Neural crest cell (in vitro differentiated cells): ENCODE measurements at regions not wholly inside any gene's neighbourhood (a gene's known extent, or its start where the extent isn't known, plus 50 kb on each side); places are given as distances from the start of the nearest gene placed in this dataset.

Experiments
- DNase-seq: peaks from one replicate; pipeline ENCODE4 v3.0.0; 2021; ENCODE audit warnings: low read depth, mixed read lengths, low spot score
- H3K27ac Mint-ChIP-seq: one replicate; pipeline ENCODE4 v1.8.0; 2021; ENCODE audit warnings: mild to moderate bottlenecking, mixed read lengths; ENCODE audit not compliant: unreplicated experiment
- H3K27me3 Mint-ChIP-seq: 2 replicates; pipeline ENCODE4 v1.8.0; 2021; ENCODE audit warnings: low read depth, mild to moderate bottlenecking, mixed read lengths
- H3K36me3 Mint-ChIP-seq: 2 replicates; pipeline ENCODE4 v1.8.0; 2021; ENCODE audit warnings: low read depth, mild to moderate bottlenecking, mixed read lengths
- H3K4me1 Mint-ChIP-seq: 2 replicates; pipeline ENCODE4 v1.8.0; 2021; ENCODE audit warnings: mixed read lengths
- H3K4me3 Mint-ChIP-seq: one replicate; pipeline ENCODE4 v1.8.0; 2021; ENCODE audit warnings: mild to moderate bottlenecking, mixed read lengths
- H3K9me3 Mint-ChIP-seq: 2 replicates; pipeline ENCODE4 v1.8.0; 2021; ENCODE audit warnings: mixed read lengths
- CTCF ChIP-seq: fragments of 200-600 bp; sonication (generic); conservative IDR thresholded peaks from 2 replicates; pipeline ENCODE4 v1.5.0; 2021; ENCODE audit warnings: antibody characterized with exemption, mild to moderate bottlenecking

- DNase-seq: no peak
- Mint-ChIP-seq H3K27ac (no peak overlapping the region), H3K27me3 (no peaks in the 10 kb centered on the region), H3K4me1 (no peaks in the 10 kb centered on the region), H3K36me3 (peaks cover 3% of the 10 kb centered on the region), H3K9me3 (peaks cover 7% of the 10 kb centered on the region), H3K4me3 (no peak overlapping the region)
- no peak for TF ChIP-seq CTCF
These were observed 170.6 kb upstream of the CNTNAP4 start for GRCh38 chr16:76106647-76107046.

- H3K27me3 Mint-ChIP-seq: no peaks in the 10 kb centered on the region
- H3K4me1 Mint-ChIP-seq: no peaks in the 10 kb centered on the region
- no peak overlapping the region for H3K27ac Mint-ChIP-seq
- no peak for DNase-seq
- H3K4me3 Mint-ChIP-seq: no peak overlapping the region
- no peaks in the 10 kb centered on the region for H3K9me3 Mint-ChIP-seq
- H3K36me3 Mint-ChIP-seq: no peaks in the 10 kb centered on the region
- TF ChIP-seq CTCF: no peak
These were observed 168.7 kb upstream of the CNTNAP4 start for GRCh38 chr16:76108460-76108859.

GRCh38 chr16:76114681-76115080, 162.5 kb upstream of the CNTNAP4 start:
- Mint-ChIP-seq H3K9me3 (no peaks in the 10 kb centered on the region), H3K27ac (no peak overlapping the region)
- no peak for DNase-seq

GRCh38 chr16:76118344-76118743, 158.9 kb upstream of the CNTNAP4 start:
- Mint-ChIP-seq H3K27ac (no peak overlapping the region), H3K4me3 (no peak overlapping the region), H3K36me3 (no peaks in the 10 kb centered on the region), H3K27me3 (no peaks in the 10 kb centered on the region), H3K9me3 (no peaks in the 10 kb centered on the region), H3K4me1 (peaks cover 12% of the 10 kb centered on the region)
- DNase-seq: no peak
- TF ChIP-seq CTCF: no peak

More at GRCh38 chr16:76114681-76115080, 162.5 kb upstream of the CNTNAP4 start:
- Mint-ChIP-seq H3K27me3 (no peaks in the 10 kb centered on the region), H3K36me3 (no peaks in the 10 kb centered on the region), H3K4me1 (peaks cover 4% of the 10 kb centered on the region), H3K4me3 (no peak overlapping the region)
- no peak for TF ChIP-seq CTCF

GRCh38 chr16:76121636-76122035, 155.6 kb upstream of the CNTNAP4 start:
- Mint-ChIP-seq H3K36me3 (no peaks in the 10 kb centered on the region), H3K4me3 (no peak overlapping the region), H3K4me1 (peaks cover 21% of the 10 kb centered on the region), H3K27me3 (no peaks in the 10 kb centered on the region), H3K9me3 (no peaks in the 10 kb centered on the region), H3K27ac (no peak overlapping the region)
- no peak for DNase-seq
- no peak for TF ChIP-seq CTCF

GRCh38 chr16:76123966-76124365, 153.2 kb upstream of the CNTNAP4 start:
- H3K36me3 Mint-ChIP-seq: no peaks in the 10 kb centered on the region
- no peak for TF ChIP-seq CTCF
- H3K27ac Mint-ChIP-seq: no peak overlapping the region
- DNase-seq: no peak
- peaks cover 2% of the 10 kb centered on the region for H3K9me3 Mint-ChIP-seq
- peaks cover 18% of the 10 kb centered on the region for H3K4me1 Mint-ChIP-seq
- no peaks in the 10 kb centered on the region for H3K27me3 Mint-ChIP-seq
- no peak overlapping the region for H3K4me3 Mint-ChIP-seq
